NOMO-1 treated with DMSO at 0.1 percent for 48 hours (cell line): ENCODE measurements at regions not wholly inside any gene's neighbourhood (a gene's known extent, or its start where the extent isn't known, plus 50 kb on each side); places are given as distances from the start of the nearest gene placed in this dataset.

Experiments used
- DNase-seq: peaks from one replicate; lab custom pipeline; 2025; ENCODE audit not compliant: unreplicated experiment; lab: John Stamatoyannopoulos, UW

GRCh38 chr1:193519922-193520321, 333.5 kb upstream of the B3GALT2 start:
- no peak for DNase-seq

DNA sequence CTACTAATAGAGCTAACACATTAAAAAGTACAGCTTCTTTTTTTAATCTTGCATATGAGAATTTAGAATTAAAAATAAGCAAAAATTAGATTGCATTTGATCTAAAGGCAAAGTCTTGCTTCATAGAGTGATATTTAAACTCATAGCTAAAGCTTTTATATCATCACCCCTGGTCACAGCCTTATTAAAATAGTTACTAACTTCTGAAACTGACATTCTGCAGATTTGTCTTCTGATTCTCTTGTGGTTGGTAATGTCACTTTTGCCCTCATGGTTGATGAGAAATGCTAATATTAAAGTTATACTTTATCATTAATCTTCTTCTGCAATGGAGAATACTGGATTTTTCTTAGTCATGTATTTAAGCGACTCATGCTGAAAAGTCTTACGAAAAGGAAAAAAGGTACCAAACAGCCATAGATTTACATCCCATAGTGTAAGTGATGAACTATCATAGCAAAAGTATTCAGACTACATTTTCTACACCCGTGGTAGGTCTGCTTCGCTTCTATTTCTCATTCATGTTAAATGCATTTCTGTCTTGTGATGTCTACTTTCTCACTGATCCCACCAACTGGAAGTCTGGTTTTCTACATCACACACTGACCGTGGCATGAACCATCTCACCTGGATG, 330.5 kb upstream of the B3GALT2 start:
- DNase-seq: no peak

- peak; percentile 30 for DNase-seq
Observed at GRCh38 chr1:193514397-193514796, 328.0 kb upstream of the B3GALT2 start.

DNA sequence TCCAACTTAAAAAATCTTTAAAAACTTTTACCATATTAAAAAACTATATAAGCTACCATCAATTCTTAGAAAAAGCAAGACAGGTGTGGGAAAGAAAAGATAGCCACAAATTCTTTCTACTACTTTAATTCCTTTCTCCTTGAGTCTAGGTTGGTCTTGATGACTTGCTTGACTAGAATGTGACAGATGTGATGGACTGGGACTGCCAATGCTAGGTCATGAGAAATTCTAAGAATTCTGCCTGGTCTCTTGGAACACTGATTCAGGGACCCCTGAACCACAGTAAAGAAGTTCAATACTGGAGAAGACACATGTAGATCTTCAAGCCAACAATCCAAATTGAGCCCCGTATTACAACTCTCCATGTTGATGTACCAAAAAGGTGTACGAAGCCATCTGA, 326.6 kb upstream of the B3GALT2 start:
- DNase-seq: no peak

DNA sequence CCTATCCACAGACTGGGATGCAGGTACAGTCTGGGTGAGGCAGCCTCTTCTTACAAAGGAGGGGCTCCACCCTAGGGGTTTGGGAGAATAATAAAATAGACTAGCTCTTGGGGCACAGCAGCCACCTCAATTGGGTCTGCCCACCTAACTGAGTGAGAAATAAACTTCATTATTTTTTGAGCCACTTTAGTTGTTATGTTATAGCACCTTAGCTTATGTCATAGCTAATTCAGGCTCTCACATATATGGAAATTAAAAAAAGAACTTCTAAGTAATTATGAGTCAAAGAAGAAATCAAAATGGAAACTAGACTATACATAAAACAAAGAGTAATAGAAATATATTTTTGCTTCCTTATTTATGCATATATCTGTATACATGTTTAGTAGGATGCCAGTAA, 318.5 kb upstream of the B3GALT2 start:
- DNase-seq: no peak

DNA sequence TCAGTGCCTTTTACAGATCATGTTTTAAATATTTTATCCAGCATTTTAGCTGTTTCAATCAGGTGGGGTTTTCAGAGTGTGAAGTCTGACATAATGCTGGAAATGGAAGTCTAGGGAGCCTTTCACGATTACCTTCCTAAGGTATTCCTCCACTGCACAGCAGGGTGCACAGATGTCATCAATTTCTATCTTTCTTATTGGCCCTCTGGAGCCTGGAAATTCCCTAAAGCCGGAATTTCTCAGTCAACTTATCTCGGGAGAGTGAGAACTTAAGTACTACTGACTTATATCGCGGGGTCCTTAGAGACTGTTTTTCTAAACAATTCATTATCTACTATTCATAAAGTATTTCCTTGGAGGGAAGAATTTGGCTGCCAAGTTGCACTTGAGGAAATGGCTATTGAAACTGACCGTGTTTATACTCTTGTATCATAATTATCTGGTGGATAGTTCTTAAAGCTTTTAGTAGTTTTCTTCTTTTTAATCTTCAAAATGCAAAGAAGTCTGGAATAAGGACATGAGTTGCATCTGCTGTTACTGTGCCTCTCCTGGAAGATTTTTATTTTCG, 311.8 kb upstream of the B3GALT2 start:
- no peak for DNase-seq

DNA sequence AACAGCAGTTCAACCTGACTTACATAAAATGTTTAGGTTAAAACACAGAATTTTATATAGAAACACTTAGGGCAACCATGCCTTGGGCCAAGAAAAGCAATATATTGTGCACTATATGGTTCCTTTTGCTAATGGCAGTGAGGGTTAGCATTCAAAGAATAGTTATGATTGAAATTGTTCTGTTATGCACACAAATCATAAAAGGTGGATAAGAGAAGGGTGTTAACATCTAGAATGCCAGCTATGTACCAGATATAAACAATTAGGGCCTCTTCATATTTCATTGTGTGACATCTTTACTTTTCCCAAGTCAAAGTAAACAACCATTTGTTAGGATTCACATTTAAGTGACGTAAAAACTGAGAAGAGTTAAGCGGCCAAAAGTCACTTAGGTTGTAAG, 308.0 kb upstream of the B3GALT2 start:
- DNase-seq: no peak

DNA sequence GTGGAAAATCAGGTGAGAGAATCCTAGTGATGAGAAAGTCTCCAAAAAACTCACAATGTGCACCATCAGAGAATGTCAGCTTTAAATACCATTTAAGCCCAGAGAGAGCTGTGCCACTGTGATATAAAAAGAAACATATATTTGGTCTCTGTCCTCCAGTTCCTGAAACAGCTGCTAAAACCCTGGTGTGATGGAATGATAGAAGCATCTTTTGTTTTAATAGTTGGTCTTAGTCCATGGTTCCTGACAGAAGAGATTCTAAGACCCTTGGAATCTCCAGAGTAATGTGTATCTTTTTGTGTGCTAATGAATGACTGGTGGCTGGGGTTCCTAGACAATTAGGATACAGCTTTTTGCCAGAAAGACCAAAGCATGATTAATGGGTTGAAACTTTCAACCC, 302.8 kb upstream of the B3GALT2 start:
- DNase-seq: no peak

DNA sequence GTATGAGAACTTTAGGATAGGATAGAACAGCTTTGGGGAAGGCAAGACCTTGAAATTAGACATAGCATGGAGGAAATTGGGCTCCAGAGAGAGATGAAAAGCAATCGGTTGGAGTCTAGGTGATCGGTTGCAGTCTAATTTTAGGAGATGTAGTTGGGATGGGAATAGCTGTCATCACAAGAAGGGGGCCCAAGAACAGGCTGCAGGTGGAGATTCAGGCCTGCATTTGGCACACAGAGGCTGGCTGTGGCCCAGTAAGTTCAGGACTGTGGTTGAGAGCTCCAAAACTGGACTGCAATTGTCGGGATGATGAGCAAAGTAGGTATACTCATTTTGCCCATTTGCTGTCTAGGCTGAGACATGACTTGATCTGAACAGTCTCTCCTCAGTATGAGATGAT, 301.3 kb upstream of the B3GALT2 start:
- no peak for DNase-seq

DNA sequence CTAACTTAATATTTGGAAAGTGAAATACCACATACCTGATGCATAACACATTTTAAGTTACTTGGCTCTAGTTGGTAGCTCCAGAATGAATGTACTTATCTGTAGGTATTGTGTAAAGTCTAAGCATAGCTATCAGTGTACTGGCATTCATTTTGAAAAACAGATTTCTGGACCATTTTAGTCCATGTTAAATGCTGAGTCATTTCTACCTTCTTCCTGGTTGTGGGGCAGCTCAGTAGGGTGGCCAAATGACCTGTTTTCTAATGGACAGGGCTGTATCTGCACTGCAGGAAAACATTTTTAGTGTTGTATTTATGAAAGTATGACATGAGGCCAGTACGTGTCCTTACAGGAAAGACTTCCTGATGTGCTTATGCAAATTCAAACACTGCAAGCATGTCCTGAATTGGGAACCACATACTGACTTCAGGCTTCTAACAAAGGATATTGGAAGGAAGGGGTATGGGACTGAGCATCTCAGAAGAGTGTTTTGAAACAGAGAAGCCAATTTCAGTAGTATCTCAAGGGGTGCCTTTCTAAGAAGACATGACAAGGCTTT, 300.3 kb upstream of the B3GALT2 start:
- DNase-seq: no peak

DNA sequence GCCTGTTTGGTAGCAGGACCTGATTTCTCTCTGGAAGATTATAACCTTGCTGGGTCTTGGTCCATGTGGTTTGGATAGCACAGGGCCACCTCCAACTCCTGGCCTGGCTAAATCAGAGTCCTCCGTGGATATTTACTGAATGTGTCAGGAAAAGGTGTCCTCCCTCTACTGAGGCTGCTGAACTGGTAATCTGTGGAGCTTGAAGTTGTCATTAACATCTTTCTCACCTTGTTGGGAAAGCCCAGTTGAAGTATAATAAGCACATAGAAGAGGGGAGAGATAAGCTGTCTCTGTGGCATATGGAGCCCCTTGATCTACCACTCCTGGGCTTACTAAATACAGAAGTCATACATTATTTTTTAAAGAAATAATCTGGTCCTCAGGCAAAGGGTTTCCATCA, 294.3 kb upstream of the B3GALT2 start:
- no peak for DNase-seq

GRCh38 chr1:193479187-193479586, 292.8 kb upstream of the B3GALT2 start:
- DNase-seq: peak; percentile 74

DNA sequence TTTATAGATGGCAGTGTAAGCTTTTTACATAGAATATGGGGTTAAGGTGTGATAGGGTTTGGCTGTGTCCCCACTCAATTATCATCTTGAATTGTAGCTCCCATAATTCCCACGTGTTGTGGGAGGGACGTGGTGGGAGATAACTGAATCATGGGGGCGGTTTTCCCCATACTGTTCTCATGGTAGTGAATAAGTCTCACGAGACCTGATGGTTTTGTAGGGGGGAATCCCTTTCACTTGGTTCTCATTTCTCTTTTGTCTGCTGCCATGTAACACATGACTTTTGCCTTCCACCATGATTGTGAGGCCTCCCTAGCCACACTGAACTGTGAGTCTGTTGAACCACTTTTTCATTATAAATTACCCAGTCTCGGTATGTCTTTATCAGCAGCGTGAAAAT, 290.3 kb upstream of the B3GALT2 start:
- no peak for DNase-seq

GRCh38 chr1:193473932-193474331, 287.5 kb upstream of the B3GALT2 start:
- DNase-seq: no peak

DNA sequence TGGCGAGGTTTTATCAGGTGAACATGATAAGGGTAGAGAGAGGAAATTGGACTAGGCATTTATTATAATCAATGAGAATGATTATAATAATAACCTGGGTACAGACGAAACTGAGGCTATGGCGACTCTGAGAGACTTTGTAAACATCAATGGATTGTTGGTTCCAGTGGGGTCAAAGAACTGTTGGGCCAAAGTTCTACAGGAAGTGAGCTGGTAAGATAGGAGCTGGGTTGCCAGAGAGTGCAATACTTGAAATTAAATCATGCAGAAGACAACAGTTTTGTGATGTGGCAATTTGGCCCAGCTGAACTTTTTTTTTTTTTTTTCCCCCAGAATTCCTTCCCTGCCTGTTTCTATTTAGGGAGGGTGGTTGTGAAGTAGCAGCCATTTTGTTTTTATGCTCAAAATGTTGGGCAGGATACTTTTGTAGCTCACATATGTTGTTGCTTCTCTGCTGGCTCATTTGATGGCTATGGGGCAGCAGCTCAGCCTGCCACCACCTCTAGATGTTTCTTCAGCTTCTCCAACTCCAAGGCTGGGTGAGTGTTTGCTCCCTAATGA, 286.5 kb upstream of the B3GALT2 start:
- DNase-seq: no peak

DNA sequence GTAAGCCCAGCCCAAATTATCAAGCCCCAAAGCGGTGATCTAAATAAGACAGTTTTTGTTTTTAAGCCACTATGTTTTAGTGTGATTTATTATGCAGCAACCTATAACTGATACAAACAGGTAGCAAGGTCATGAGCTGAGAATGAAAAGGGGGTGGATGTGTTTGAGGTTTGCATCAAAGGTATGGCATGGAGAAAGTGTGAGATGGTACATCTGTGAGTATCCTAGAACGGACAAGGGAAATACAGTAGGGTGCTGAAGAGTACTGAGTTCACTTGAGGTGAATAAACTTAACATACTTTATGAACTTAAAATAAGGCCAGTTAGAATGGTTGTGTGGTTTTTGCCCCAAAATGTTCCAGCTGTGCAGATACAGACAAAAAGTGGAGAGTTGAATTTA, 286.0 kb upstream of the B3GALT2 start:
- no peak for DNase-seq

- no peak for DNase-seq
Observed at GRCh38 chr1:193471981-193472380, 285.6 kb upstream of the B3GALT2 start.

DNA sequence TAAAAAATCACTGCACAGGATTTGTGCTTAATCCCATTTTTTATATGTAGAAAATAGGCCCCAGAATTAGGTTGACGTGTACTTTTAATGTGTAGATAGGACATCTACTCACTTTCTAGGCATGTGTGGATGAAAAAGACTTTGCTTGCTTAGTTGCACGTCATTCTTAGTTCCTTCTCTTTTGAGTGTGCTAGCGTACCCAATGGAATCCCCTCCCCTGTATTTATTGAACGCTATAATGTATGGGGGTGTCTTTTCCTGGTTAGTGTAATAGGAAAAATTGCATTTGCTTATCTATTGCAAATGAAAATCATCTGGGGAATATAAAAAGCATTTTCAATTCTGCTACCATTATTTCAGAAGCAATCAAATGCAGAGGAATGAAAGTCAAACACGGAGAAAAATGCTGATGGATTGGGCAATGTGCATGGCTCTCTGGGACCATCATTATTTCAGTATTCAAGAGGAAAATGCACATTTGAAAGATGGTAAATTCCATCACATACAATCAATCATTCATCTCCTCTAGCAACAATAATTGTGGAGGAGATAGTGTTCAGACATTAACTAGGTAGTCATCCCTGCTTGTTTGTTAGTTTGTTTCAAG, 277.0 kb upstream of the B3GALT2 start:
- no peak for DNase-seq

DNA sequence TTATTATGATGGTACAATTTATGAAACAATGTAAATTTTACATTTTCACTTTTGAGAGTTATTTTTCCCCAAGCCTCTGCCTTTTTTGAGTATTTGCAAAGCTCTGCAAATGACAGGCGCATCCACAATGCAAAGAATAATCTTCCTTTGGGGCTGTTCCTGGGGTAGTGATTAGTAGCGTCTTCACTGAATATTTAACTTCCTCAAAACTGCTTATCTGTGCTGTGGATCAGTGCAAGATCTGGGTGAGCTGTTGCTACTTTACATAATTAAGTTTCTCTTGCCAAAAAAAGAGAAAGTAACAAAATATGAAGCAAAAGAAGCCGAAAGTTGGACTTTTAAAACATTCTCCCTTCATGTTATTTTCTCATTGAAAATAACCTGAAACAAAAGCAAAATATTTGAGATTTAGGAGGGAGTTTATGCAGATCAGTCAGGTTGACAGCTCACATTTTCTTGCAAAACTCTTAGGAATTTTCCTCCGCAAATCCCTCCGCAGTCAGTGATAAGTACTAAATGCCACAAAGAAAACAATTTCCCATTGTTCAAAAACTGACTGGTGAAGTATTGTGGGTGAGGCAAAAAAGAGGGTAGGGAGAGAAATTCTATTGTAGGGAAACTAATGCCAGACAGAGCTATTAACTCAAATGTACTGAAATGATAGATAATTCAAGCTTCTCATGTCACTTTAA, 276.4 kb upstream of the B3GALT2 start:
- peak; percentile 70 for DNase-seq

GRCh38 chr1:193458628-193459027, 272.2 kb upstream of the B3GALT2 start:
- no peak for DNase-seq

DNA sequence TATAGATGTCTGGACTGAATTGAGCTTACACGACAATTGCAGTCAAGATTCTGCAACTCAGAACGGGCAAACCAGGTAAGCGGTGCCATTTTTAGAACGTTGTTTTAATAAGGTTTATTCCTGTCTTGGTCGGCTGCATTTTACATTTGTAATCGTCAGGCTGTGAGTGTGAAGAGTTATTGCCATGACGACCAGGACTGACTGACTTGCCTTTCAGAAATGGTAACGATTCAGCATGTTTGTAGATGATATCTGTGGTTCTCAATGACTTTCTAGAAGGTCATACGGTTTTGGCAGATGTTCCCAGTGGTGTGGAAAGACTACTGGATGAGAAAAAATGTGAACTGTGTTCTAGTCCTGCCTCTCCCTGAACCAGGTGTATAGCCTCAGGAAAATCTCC, 271.3 kb upstream of the B3GALT2 start:
- no peak for DNase-seq

GRCh38 chr1:193456811-193457280, 270.4 kb upstream of the B3GALT2 start:
- no peak for DNase-seq
